GM23248 (cell line): ENCODE measurements at regions not wholly inside any gene's neighbourhood (a gene's known extent, or its start where the extent isn't known, plus 50 kb on each side); places are given as distances from the start of the nearest gene placed in this dataset.

Experiments
- DNase-seq: peaks from one replicate; pipeline ENCODE4 v3.0.0-alpha.2; 2015
- H2AFZ ChIP-seq: fragments of 200-600 bp; sonication (generic); 2 replicates; pipeline ENCODE4 v1.6.1; 2016; ENCODE audit warnings: antibody characterized with exemption
- H3F3A ChIP-seq: fragments of 200-600 bp; sonication (generic); 2 replicates; pipeline ENCODE4 v1.6.1; 2016; ENCODE audit warnings: mild to moderate bottlenecking, antibody characterized with exemption, mixed run types; ENCODE audit not compliant: insufficient read depth
- H3K27ac ChIP-seq: fragments of 200-600 bp; sonication (generic); 2 replicates; pipeline ENCODE4 v1.5.1; 2016; ENCODE audit warnings: mild to moderate bottlenecking
- H3K27me3 ChIP-seq: fragments of 200-600 bp; sonication (generic); replicated peaks from 2 replicates; pipeline ENCODE4 v1.6.1; 2016; ENCODE audit warnings: mild to moderate bottlenecking; ENCODE audit not compliant: insufficient read depth
- H3K36me3 ChIP-seq: fragments of 200-600 bp; sonication (generic); 2 replicates; pipeline ENCODE4 v1.6.1; 2016; ENCODE audit warnings: low read depth, mild to moderate bottlenecking
- H3K4me1 ChIP-seq: fragments of 200-600 bp; sonication (generic); 2 replicates; pipeline ENCODE4 v1.6.1; 2016; ENCODE audit warnings: mild to moderate bottlenecking; ENCODE audit not compliant: insufficient read depth
- H3K4me2 ChIP-seq: fragments of 200-600 bp; sonication (generic); one replicate; pipeline ENCODE4 v1.6.1; 2016; ENCODE audit warnings: mild to moderate bottlenecking; ENCODE audit not compliant: unreplicated experiment
- H3K4me3 ChIP-seq: fragments of 200-600 bp; sonication (generic); 2 replicates; pipeline ENCODE4 v1.5.1; 2016; ENCODE audit warnings: mild to moderate bottlenecking
- H3K79me2 ChIP-seq: fragments of 200-600 bp; sonication (generic); 2 replicates; pipeline ENCODE4 v1.6.1; 2016; ENCODE audit warnings: mild to moderate bottlenecking; ENCODE audit not compliant: insufficient read depth
- H3K9ac ChIP-seq: fragments of 200-600 bp; sonication (generic); 2 replicates; pipeline ENCODE4 v1.6.1; 2016; ENCODE audit warnings: mild to moderate bottlenecking
- H3K9me2 ChIP-seq: fragments of 200-600 bp; sonication (generic); 2 replicates; pipeline ENCODE4 v1.6.1; 2016; ENCODE audit warnings: mixed run types, mild to moderate bottlenecking, moderate library complexity; ENCODE audit not compliant: insufficient read depth
- H3K9me3 ChIP-seq: fragments of 200-600 bp; sonication (generic); one replicate; pipeline ENCODE4 v1.6.1; 2017; ENCODE audit warnings: low read depth
- H4K20me1 ChIP-seq: fragments of 200-600 bp; sonication (generic); 2 replicates; pipeline ENCODE4 v1.6.0; 2016; ENCODE audit not compliant: insufficient read depth
- EZH2 ChIP-seq: fragments of 200-600 bp; sonication (generic); IDR thresholded peaks from 2 replicates; pipeline ENCODE4 v1.6.1; 2018; ENCODE audit warnings: antibody characterized with exemption, mild to moderate bottlenecking; ENCODE audit not compliant: insufficient read depth, poor library complexity, severe bottlenecking
- EZH2phosphoT487 ChIP-seq: fragments of 200-600 bp; sonication (generic); IDR thresholded peaks from 2 replicates; pipeline ENCODE4 v1.6.1; 2018; ENCODE audit warnings: antibody characterized with exemption, moderate library complexity, mild to moderate bottlenecking, low read depth; ENCODE audit not compliant: insufficient read depth
- WGBS, 2 experiments: methylation state at CpG; one replicate each; pipeline ENCODE4 v1.1.6; 2015 to 2017; ENCODE audit warnings: low lambda C conversion rate in 2 of 2, low coverage in 1 of 2; ENCODE audit errors: missing lambda C conversion rate in 2 of 2; 5-methylcytosine and 5-hydroxymethylcytosine counted together
- in situ Hi-C: fragments of 300-500 bp; cut with MboI; formaldehyde crosslinking; loops from 2 replicates; pipeline ENCODE4 v1.15.0; 2020

GRCh38 chr14:89680156-89680555 is 263.1 kb upstream of the FOXN3 start:
- Histone ChIP-seq H2AFZ (no peak overlapping the region), H3K9me2 (no peaks in the 10 kb centered on the region), H3K79me2 (no peaks in the 10 kb centered on the region), H3K4me3 (no peak overlapping the region), H3F3A (no peaks in the 10 kb centered on the region), H3K36me3 (no peaks in the 10 kb centered on the region), H3K9ac (no peak overlapping the region), H3K9me3 (no peaks in the 10 kb centered on the region), H4K20me1 (no peaks in the 10 kb centered on the region), H3K27me3 (no peaks in the 10 kb centered on the region), H3K4me2 (no peak overlapping the region), H3K27ac (no peak overlapping the region), H3K4me1 (no peaks in the 10 kb centered on the region)
- no peak for DNase-seq
- in situ Hi-C loops, result no loop called here
- whole genome bisulfite sequencing, 2 experiments, result 69 to 71% methylated on average over 4 of the region's 4 CpGs
- TF ChIP-seq EZH2 (no peak), EZH2phosphoT487 (no peak)

GRCh38 chr14:89678768-89679167 is 261.7 kb upstream of the FOXN3 start:
- no peaks in the 10 kb centered on the region for H3K27me3 ChIP-seq
- no peaks in the 10 kb centered on the region for H3K36me3 ChIP-seq
- no peaks in the 10 kb centered on the region for H3K79me2 ChIP-seq
- no peaks in the 10 kb centered on the region for H3K9me2 ChIP-seq
- no peaks in the 10 kb centered on the region for H3K9me3 ChIP-seq
- H2AFZ ChIP-seq, result no peak overlapping the region
- no peak overlapping the region for H3K4me3 ChIP-seq
- H3K4me2 ChIP-seq, result no peak overlapping the region
- H3K27ac ChIP-seq, result no peak overlapping the region
- 91 to 100% methylated on average over 2 of the region's 2 CpGs for WGBS, 2 experiments
- no peak for TF ChIP-seq EZH2phosphoT487
- no peak for TF ChIP-seq EZH2
- H3F3A ChIP-seq, result no peaks in the 10 kb centered on the region
- H3K4me1 ChIP-seq, result peaks cover 5% of the 10 kb centered on the region; the same call in 1 of the 2 replicates
- DNase-seq, result no peak
- no peak overlapping the region for H3K9ac ChIP-seq
- in situ Hi-C loops, result no loop called here
- no peaks in the 10 kb centered on the region for H4K20me1 ChIP-seq

GRCh38 chr14:89675590-89675989 is 258.6 kb upstream of the FOXN3 start:
- WGBS, 2 experiments, result 74 to 75% methylated on average over 3 of the region's 3 CpGs
- no peaks in the 10 kb centered on the region for H3K9me2 ChIP-seq
- peaks cover 6% of the 10 kb centered on the region; the same call in 1 of the 2 replicates for H3K4me1 ChIP-seq
- no peaks in the 10 kb centered on the region for H3K79me2 ChIP-seq
- H3K4me3 ChIP-seq, result no peak overlapping the region
- no peaks in the 10 kb centered on the region for H3F3A ChIP-seq
- no peak for DNase-seq
- H3K4me2 ChIP-seq, result no peak overlapping the region
- H3K36me3 ChIP-seq, result no peaks in the 10 kb centered on the region
- no peak overlapping the region for H2AFZ ChIP-seq
- H3K27ac ChIP-seq, result no peak overlapping the region
- H3K9ac ChIP-seq, result no peak overlapping the region
- no peaks in the 10 kb centered on the region for H3K9me3 ChIP-seq
- no peaks in the 10 kb centered on the region for H3K27me3 ChIP-seq
- TF ChIP-seq EZH2phosphoT487 (no peak), EZH2 (no peak)
- H4K20me1 ChIP-seq, result no peaks in the 10 kb centered on the region
- in situ Hi-C loops, result no loop called here

- Histone ChIP-seq H3K4me2 (no peak overlapping the region), H3K9me3 (no peaks in the 10 kb centered on the region), H3K9ac (no peak overlapping the region), H3K36me3 (no peaks in the 10 kb centered on the region), H3K79me2 (no peaks in the 10 kb centered on the region), H3K4me1 (peaks cover 6% of the 10 kb centered on the region; the same call in 1 of the 2 replicates), H3K27ac (no peak overlapping the region), H4K20me1 (no peaks in the 10 kb centered on the region), H3F3A (no peaks in the 10 kb centered on the region), H3K9me2 (no peaks in the 10 kb centered on the region), H3K4me3 (no peak overlapping the region), H2AFZ (no peak overlapping the region), H3K27me3 (no peaks in the 10 kb centered on the region)
- TF ChIP-seq EZH2 (no peak), EZH2phosphoT487 (no peak)
- no peak for DNase-seq
- in situ Hi-C loops, result no loop called here
- WGBS, 2 experiments, result 2 to 19% methylated on average over 1 of the region's 1 CpG
Observed at GRCh38 chr14:89674936-89675335, 257.9 kb upstream of the FOXN3 start.

- Histone ChIP-seq H3K36me3 (no peaks in the 10 kb centered on the region), H3K9me3 (no peaks in the 10 kb centered on the region), H3K27me3 (no peaks in the 10 kb centered on the region), H3K4me3 (no peak overlapping the region), H3K9ac (no peak overlapping the region), H3K9me2 (no peaks in the 10 kb centered on the region), H3F3A (no peaks in the 10 kb centered on the region), H3K79me2 (no peaks in the 10 kb centered on the region), H4K20me1 (no peaks in the 10 kb centered on the region), H3K4me1 (peaks cover 6% of the 10 kb centered on the region; the same call in 1 of the 2 replicates), H2AFZ (no peak overlapping the region), H3K4me2 (no peak overlapping the region), H3K27ac (no peak overlapping the region)
- TF ChIP-seq EZH2, result no peak
- TF ChIP-seq EZH2phosphoT487, result no peak
- WGBS, 2 experiments, result 56 to 67% methylated on average over 1 of the region's 1 CpG
- in situ Hi-C loops, result no loop called here
- DNase-seq, result no peak
Observed at GRCh38 chr14:89674240-89674639, 257.2 kb upstream of the FOXN3 start.
